ENCODE measurements at regions not wholly inside any gene's neighbourhood (a gene's known extent, or its start where the extent isn't known, plus 50 kb on each side); places are given as distances from the start of the nearest gene placed in this dataset.

DNA sequence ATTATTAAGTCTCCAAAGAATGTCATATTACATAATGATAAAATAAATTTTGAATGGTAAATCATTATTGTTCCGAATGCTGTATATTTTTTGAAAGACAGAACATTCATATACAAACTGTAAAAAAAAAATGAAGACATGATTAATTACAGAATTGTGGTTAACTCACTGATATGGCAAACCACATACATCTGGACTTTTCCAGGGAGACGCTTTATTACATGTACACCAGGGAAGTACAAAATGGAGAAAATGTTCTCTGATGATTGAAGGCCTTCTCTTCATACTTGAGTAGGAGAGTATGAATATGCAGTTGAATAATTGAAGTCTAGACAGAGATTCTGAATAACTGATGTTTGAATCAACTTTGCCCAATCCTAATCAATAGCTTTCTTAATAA lies 1886.9 kb downstream of the EFNA5 start:
- intact Hi-C loops (cut with micrococcal nuclease), result no loop called here
- no peaks in the 10 kb centered on the region for H3K27me3 Mint-ChIP-seq (ENCODE audit: low read depth in 2 of 2)
- H3K9me3 ChIP-seq (ENCODE audit: control insufficient read depth, insufficient read depth, low read length), result no peaks in the 10 kb centered on the region
- DNase-seq (no peak), ATAC-seq (no peak)
- TF ChIP-seq, protein P1, sequence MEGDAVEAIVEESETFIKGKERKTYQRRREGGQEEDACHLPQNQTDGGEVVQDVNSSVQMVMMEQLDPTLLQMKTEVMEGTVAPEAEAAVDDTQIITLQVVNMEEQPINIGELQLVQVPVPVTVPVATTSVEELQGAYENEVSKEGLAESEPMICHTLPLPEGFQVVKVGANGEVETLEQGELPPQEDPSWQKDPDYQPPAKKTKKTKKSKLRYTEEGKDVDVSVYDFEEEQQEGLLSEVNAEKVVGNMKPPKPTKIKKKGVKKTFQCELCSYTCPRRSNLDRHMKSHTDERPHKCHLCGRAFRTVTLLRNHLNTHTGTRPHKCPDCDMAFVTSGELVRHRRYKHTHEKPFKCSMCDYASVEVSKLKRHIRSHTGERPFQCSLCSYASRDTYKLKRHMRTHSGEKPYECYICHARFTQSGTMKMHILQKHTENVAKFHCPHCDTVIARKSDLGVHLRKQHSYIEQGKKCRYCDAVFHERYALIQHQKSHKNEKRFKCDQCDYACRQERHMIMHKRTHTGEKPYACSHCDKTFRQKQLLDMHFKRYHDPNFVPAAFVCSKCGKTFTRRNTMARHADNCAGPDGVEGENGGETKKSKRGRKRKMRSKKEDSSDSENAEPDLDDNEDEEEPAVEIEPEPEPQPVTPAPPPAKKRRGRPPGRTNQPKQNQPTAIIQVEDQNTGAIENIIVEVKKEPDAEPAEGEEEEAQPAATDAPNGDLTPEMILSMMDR (IDR thresholded peaks at IDR 0.05), result no peak
- H3K27ac ChIP-seq (ENCODE audit: low read length), result no peak overlapping the region
- H3K4me1 Mint-ChIP-seq, result no peaks in the 10 kb centered on the region
- peaks cover 2 to 11% of the 10 kb centered on the region in 2 donors for H3K9me3 Mint-ChIP-seq
- no peaks in the 10 kb centered on the region for H3K27me3 ChIP-seq (ENCODE audit: control insufficient read depth, insufficient read depth, low read length)
- H3K36me3 ChIP-seq (ENCODE audit: control insufficient read depth, insufficient read depth, low read length), result no peaks in the 10 kb centered on the region
- no peak overlapping the region for H3K27ac Mint-ChIP-seq
- H3K4me3 ChIP-seq (ENCODE audit: low read length), result no peak overlapping the region
- no peaks in the 10 kb centered on the region for H3K4me1 ChIP-seq (ENCODE audit: control insufficient read depth, insufficient read depth, low read length)
- H3K4me3 Mint-ChIP-seq, result no peak overlapping the region
- H3K36me3 Mint-ChIP-seq, result no peaks in the 10 kb centered on the region
- no CpG with 5 or more reads among the region's 2 CpGs for WGBS (ENCODE audit: insufficient coverage)

DNA sequence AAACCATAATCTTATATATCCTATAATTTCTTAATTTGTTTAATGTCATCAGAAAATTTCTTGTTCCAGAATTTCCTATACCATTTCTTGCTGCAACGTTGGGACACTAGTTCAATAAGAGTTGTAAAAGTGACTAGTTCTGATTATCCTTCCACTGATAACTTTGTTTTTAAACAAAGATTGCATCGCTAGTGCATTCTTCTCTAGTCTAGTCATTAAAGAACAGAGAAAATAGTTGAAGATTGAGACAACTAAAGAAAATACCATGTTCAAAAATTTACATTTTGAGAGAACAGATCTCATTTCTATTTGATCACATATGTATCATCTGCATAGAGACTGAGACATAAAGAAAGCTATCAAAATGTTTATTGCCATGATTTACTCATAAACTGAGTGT lies 1888.2 kb downstream of the EFNA5 start:
- no peak overlapping the region for H3K27ac ChIP-seq (ENCODE audit: low read length)
- H3K27ac Mint-ChIP-seq, result no peak overlapping the region
- H3K36me3 ChIP-seq (ENCODE audit: control insufficient read depth, insufficient read depth, low read length), result no peaks in the 10 kb centered on the region
- H3K36me3 Mint-ChIP-seq, result peaks cover 7% of the 10 kb centered on the region
- no peak overlapping the region for H3K4me3 Mint-ChIP-seq
- ATAC-seq, result no peak
- no peaks in the 10 kb centered on the region for H3K27me3 Mint-ChIP-seq (ENCODE audit: low read depth in 2 of 2)
- no CpG with 5 or more reads among the region's 2 CpGs for WGBS (ENCODE audit: insufficient coverage)
- H3K9me3 ChIP-seq (ENCODE audit: control insufficient read depth, insufficient read depth, low read length), result no peaks in the 10 kb centered on the region
- H3K4me1 Mint-ChIP-seq, result no peaks in the 10 kb centered on the region
- intact Hi-C loops (cut with micrococcal nuclease), result no loop called here
- no peak for DNase-seq
- no peaks in the 10 kb centered on the region for H3K27me3 ChIP-seq (ENCODE audit: control insufficient read depth, insufficient read depth, low read length)
- no peak overlapping the region for H3K4me3 ChIP-seq (ENCODE audit: low read length)
- H3K9me3 Mint-ChIP-seq, result peaks cover 2 to 17% of the 10 kb centered on the region in 2 donors
- H3K4me1 ChIP-seq (ENCODE audit: control insufficient read depth, insufficient read depth, low read length), result no peaks in the 10 kb centered on the region
- TF ChIP-seq, protein P1 (IDR thresholded peaks at IDR 0.05), result no peak

DNA sequence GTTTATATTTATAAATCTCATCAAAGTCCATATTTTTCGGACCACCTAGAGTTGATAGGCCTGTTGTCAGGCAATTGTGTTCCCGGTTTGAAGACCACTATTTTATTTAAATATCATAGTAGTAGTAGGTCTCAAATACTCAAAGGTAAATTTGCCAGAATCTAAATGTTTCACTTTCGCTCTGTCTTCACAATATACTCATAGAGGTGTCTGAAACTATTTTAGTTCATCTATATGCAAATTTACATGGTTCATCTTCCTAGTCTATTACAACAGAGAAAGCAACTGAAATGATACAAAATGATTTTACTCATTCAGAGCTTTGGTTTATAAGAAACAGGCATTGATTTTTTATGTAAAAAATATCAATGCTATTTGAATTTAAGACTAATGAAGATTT lies 1897.5 kb downstream of the EFNA5 start:
- H3K36me3 Mint-ChIP-seq, result peaks cover 10% of the 10 kb centered on the region
- H3K4me3 Mint-ChIP-seq, result no peak overlapping the region
- WGBS (ENCODE audit: insufficient coverage), result no CpG with 5 or more reads among the region's 3 CpGs

DNA sequence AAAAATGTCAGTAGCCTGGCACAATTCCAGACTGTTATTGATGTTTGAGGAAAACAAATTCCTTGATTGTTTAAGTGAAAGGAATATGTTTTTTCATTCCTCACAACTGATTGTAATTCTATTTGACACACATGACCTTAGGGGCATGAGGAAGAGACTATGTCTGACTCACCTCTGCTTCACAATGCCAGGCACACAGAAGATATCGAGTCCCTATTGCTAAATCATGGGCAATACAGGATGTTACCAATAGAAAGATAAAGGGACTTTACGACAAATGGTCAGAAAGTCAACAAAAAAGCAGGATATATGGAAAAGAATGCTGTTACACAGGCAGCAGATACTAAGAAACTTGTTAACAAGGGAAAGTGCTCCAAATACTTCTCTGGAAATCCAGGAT lies 1903.5 kb downstream of the EFNA5 start:
- Histone ChIP-seq H3K4me3 (ENCODE audit: low read length) (no peak overlapping the region), H3K36me3 (ENCODE audit: control insufficient read depth, insufficient read depth, low read length) (no peaks in the 10 kb centered on the region), H3K27me3 (ENCODE audit: control insufficient read depth, insufficient read depth, low read length) (no peaks in the 10 kb centered on the region), H3K9me3 (ENCODE audit: control insufficient read depth, insufficient read depth, low read length) (peaks cover 6% of the 10 kb centered on the region), H3K27ac (ENCODE audit: low read length) (no peak overlapping the region), H3K4me1 (ENCODE audit: control insufficient read depth, insufficient read depth, low read length) (no peaks in the 10 kb centered on the region)
- TF ChIP-seq, protein P1 (IDR thresholded peaks at IDR 0.05), result no peak
- DNase-seq (no peak), ATAC-seq (no peak)
- Mint-ChIP-seq H3K27ac (no peak overlapping the region), H3K36me3 (peaks cover 7% of the 10 kb centered on the region), H3K9me3 (peaks cover 9 to 22% of the 10 kb centered on the region in 2 donors), H3K4me3 (no peak overlapping the region), H3K4me1 (no peaks in the 10 kb centered on the region), H3K27me3 (ENCODE audit: low read depth in 2 of 2) (no peaks in the 10 kb centered on the region)
- intact Hi-C loops (cut with micrococcal nuclease), result no loop called here
- WGBS (ENCODE audit: insufficient coverage), result 50% methylated on average over 2 of the region's 2 CpGs

More for the DNA sequence above, 1897.5 kb downstream of the EFNA5 start:
- intact Hi-C loops (cut with micrococcal nuclease), result no loop called here
- Mint-ChIP-seq H3K27ac (no peak overlapping the region), H3K9me3 (peaks cover 2 to 22% of the 10 kb centered on the region in 2 donors), H3K4me1 (no peaks in the 10 kb centered on the region), H3K27me3 (ENCODE audit: low read depth in 2 of 2) (no peaks in the 10 kb centered on the region)
- H3K27ac ChIP-seq (ENCODE audit: low read length), result no peak overlapping the region
- H3K9me3 ChIP-seq (ENCODE audit: control insufficient read depth, insufficient read depth, low read length), result no peaks in the 10 kb centered on the region
- no peak for DNase-seq
- no peaks in the 10 kb centered on the region for H3K4me1 ChIP-seq (ENCODE audit: control insufficient read depth, insufficient read depth, low read length)
- TF ChIP-seq, protein P1 (IDR thresholded peaks at IDR 0.05), result no peak
- no peak overlapping the region for H3K4me3 ChIP-seq (ENCODE audit: low read length)
- no peaks in the 10 kb centered on the region for H3K27me3 ChIP-seq (ENCODE audit: control insufficient read depth, insufficient read depth, low read length)
- no peaks in the 10 kb centered on the region for H3K36me3 ChIP-seq (ENCODE audit: control insufficient read depth, insufficient read depth, low read length)
- no peak for ATAC-seq

Measured in natural killer cell (primary cell).